SK-N-MC (cell line): ENCODE measurements at regions not wholly inside any gene's neighbourhood (a gene's known extent, or its start where the extent isn't known, plus 50 kb on each side); places are given as distances from the start of the nearest gene placed in this dataset.

Source experiments
- EZH2 ChIP-seq: fragments of 200-600 bp; sonication (generic); IDR thresholded peaks from one replicate; pipeline ENCODE4 v1.6.1; 2017; ENCODE audit warnings: antibody characterized with exemption
- FOXP2 ChIP-seq: optimal IDR thresholded peaks from 2 replicates; pipeline ENCODE3; 2011; ENCODE audit warnings: mild to moderate bottlenecking, moderate library complexity; ENCODE audit not compliant: insufficient read depth; ENCODE audit errors: extremely low read length, control extremely low read depth
- POLR2AphosphoS5 ChIP-seq: IDR thresholded peaks from 2 replicates; pipeline ENCODE4 v1.6.1; 2012; ENCODE audit warnings: mild to moderate bottlenecking, low read depth, low read length, borderline replicate concordance

GRCh38 chr3:106823701-106824100 is 553.5 kb upstream of the CCDC54 start:
- TF ChIP-seq POLR2AphosphoS5, result no peak
- no peak for TF ChIP-seq EZH2
- TF ChIP-seq FOXP2, result no peak
